ENCODE measurements at regions not wholly inside any gene's neighbourhood (a gene's known extent, or its start where the extent isn't known, plus 50 kb on each side); places are given as distances from the start of the nearest gene placed in this dataset.
A peak's percentile ranks its signal among the peaks of the same experiment; 100 is the strongest.
"Not testable (repeated sequence)": the region's sequence is repeated elsewhere in the genome, so short reads cannot be mapped to it uniquely, and the experiment has no call there.

- no peak for DNase-seq
Measured at GRCh38 chr3:181604267-181604666, 107.5 kb upstream of the SOX2 start.

- no peak for DNase-seq
Measured at GRCh38 chr3:181596126-181596525, 115.6 kb upstream of the SOX2 start.

GRCh38 chr3:181590939-181591338, 120.8 kb upstream of the SOX2 start:
- DNase-seq = not testable (repeated sequence)

- no peak for DNase-seq
Measured at GRCh38 chr3:181582619-181583018, 129.1 kb upstream of the SOX2 start.

GRCh38 chr3:181581656-181582055, 130.1 kb upstream of the SOX2 start:
- DNase-seq = no peak

GRCh38 chr3:181578743-181579142, 133.0 kb upstream of the SOX2 start:
- DNase-seq = no peak

- DNase-seq = no peak
Measured at GRCh38 chr3:181572432-181572831, 139.3 kb upstream of the SOX2 start.

GRCh38 chr3:181570472-181570871, 141.3 kb upstream of the SOX2 start:
- DNase-seq = no peak

- DNase-seq = no peak
Measured at GRCh38 chr3:181569356-181569940, 142.3 kb upstream of the SOX2 start.

GRCh38 chr3:181568693-181569092, 143.0 kb upstream of the SOX2 start:
- no peak for DNase-seq

GRCh38 chr3:181568248-181568647, 143.5 kb upstream of the SOX2 start:
- DNase-seq = no peak

- DNase-seq = no peak
Measured at GRCh38 chr3:181567311-181568075, 144.2 kb upstream of the SOX2 start.

- DNase-seq = no peak
Measured at GRCh38 chr3:181565416-181565815, 146.3 kb upstream of the SOX2 start.

- DNase-seq = no peak
Measured at GRCh38 chr3:181564222-181564621, 147.5 kb upstream of the SOX2 start.

- no peak for DNase-seq
Measured at GRCh38 chr3:181561139-181562031, 150.3 kb upstream of the SOX2 start.

- no peak for DNase-seq
Measured at GRCh38 chr3:181558870-181559269, 152.9 kb upstream of the SOX2 start.

GRCh38 chr3:181555681-181556080, 156.0 kb upstream of the SOX2 start:
- no peak for DNase-seq

GRCh38 chr3:181554233-181554765, 157.4 kb upstream of the SOX2 start:
- DNase-seq = no peak

- peak; percentile 12 for DNase-seq
Measured at GRCh38 chr3:181549266-181549665, 162.5 kb upstream of the SOX2 start.

- peak; percentile 9 for DNase-seq
Measured at GRCh38 chr3:181541414-181541813, 170.3 kb upstream of the SOX2 start.

GRCh38 chr3:181534781-181535221, 176.9 kb upstream of the SOX2 start:
- DNase-seq = peak; percentile 73

GRCh38 chr3:181533811-181534210, 177.9 kb upstream of the SOX2 start:
- DNase-seq = no peak

- DNase-seq = no peak
Measured at GRCh38 chr3:181530584-181530983, 181.1 kb upstream of the SOX2 start.
